ENCODE measurements at regions not wholly inside any gene's neighbourhood (a gene's known extent, or its start where the extent isn't known, plus 50 kb on each side); places are given as distances from the start of the nearest gene placed in this dataset.

DNA sequence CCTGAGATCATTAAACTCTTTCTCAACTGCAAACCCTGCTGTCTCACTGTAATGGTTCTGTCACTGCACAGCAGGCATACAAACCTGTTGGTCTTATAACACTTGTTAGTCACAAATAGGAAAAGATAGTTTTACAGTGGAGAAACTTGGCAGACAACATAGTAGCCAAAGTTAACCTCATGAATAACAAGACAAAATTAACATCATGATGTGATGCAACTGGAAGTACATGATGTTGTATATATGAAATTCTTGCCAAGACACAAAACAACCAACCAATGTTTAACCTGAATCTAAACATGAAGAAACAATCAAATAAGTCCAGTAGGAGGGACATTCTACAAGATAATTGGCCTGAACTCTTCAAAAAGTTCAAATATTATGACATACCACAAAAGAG is 189.3 kb downstream of the RNF152 start:
- H3K36me3 ChIP-seq (ENCODE audit: control insufficient read depth, insufficient read depth, low read length): no peaks in the 10 kb centered on the region
- no peaks in the 10 kb centered on the region; the same call in 1 of the 2 replicates for H3K4me1 ChIP-seq (ENCODE audit: control insufficient read depth, insufficient read depth, low read length)
- H3K4me3 ChIP-seq (ENCODE audit: low read depth, low read length): no peak overlapping the region
- H3K27ac ChIP-seq (ENCODE audit: low read depth, low read length): no peak overlapping the region
- no peaks in the 10 kb centered on the region for H3K27me3 ChIP-seq (ENCODE audit: control insufficient read depth, insufficient read depth, low read length)
- H3K9me3 ChIP-seq (ENCODE audit: control insufficient read depth, insufficient read depth, low read depth, low read length): no peaks in the 10 kb centered on the region
- H3K9ac ChIP-seq (ENCODE audit: low read length): no peak overlapping the region

DNA sequence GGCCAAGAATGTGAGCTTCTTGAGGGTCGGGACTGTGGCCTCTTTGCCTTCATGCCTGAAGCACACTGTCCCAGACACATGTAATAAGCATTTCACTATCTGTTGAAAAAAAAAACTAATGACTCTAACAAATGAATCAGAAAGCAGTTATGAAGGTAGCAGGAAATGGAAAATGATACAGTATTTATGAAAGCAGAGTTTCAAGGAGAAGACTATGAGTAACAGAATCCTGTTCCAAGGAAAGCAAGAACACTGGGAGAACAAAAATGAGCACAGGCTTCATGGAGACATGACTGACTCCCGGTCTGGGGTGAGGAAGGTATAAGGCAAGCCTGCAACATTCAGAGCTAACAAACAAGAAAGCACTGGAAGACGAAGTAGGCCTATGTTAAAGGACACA is 190.8 kb downstream of the RNF152 start:
- Histone ChIP-seq H3K27ac (ENCODE audit: low read depth, low read length) (no peak overlapping the region), H3K9ac (ENCODE audit: low read length) (no peak overlapping the region), H3K4me3 (ENCODE audit: low read depth, low read length) (no peak overlapping the region), H3K36me3 (ENCODE audit: control insufficient read depth, insufficient read depth, low read length) (no peaks in the 10 kb centered on the region), H3K27me3 (ENCODE audit: control insufficient read depth, insufficient read depth, low read length) (no peaks in the 10 kb centered on the region), H3K9me3 (ENCODE audit: control insufficient read depth, insufficient read depth, low read depth, low read length) (no peaks in the 10 kb centered on the region), H3K4me1 (ENCODE audit: control insufficient read depth, insufficient read depth, low read length) (no peaks in the 10 kb centered on the region; the same call in 1 of the 2 replicates)

GRCh38 chr18:61699397-61700110 is 193.3 kb downstream of the RNF152 start:
- peaks cover 10% of the 10 kb centered on the region for H3K9me3 ChIP-seq (ENCODE audit: control insufficient read depth, insufficient read depth, low read depth, low read length)
- H3K4me1 ChIP-seq (ENCODE audit: control insufficient read depth, insufficient read depth, low read length): no peaks in the 10 kb centered on the region; the same call in 1 of the 2 replicates
- no peak overlapping the region for H3K9ac ChIP-seq (ENCODE audit: low read length)
- H3K27ac ChIP-seq (ENCODE audit: low read depth, low read length): no peak overlapping the region
- H3K4me3 ChIP-seq (ENCODE audit: low read depth, low read length): no peak overlapping the region
- no peaks in the 10 kb centered on the region for H3K36me3 ChIP-seq (ENCODE audit: control insufficient read depth, insufficient read depth, low read length)
- no peaks in the 10 kb centered on the region for H3K27me3 ChIP-seq (ENCODE audit: control insufficient read depth, insufficient read depth, low read length)

- Histone ChIP-seq H3K27me3 (ENCODE audit: control insufficient read depth, insufficient read depth, low read length) (no peaks in the 10 kb centered on the region), H3K4me1 (ENCODE audit: control insufficient read depth, insufficient read depth, low read length) (no peaks in the 10 kb centered on the region; the same call in 1 of the 2 replicates), H3K4me3 (ENCODE audit: low read depth, low read length) (no peak overlapping the region), H3K27ac (ENCODE audit: low read depth, low read length) (no peak overlapping the region), H3K36me3 (ENCODE audit: control insufficient read depth, insufficient read depth, low read length) (no peaks in the 10 kb centered on the region), H3K9me3 (ENCODE audit: control insufficient read depth, insufficient read depth, low read depth, low read length) (peaks cover 10% of the 10 kb centered on the region), H3K9ac (ENCODE audit: low read length) (no peak overlapping the region)
These were observed 195.4 kb downstream of the RNF152 start for GRCh38 chr18:61697306-61697909.

GRCh38 chr18:61694236-61694635 is 198.6 kb downstream of the RNF152 start:
- Histone ChIP-seq H3K4me3 (ENCODE audit: low read depth, low read length) (no peak overlapping the region), H3K4me1 (ENCODE audit: control insufficient read depth, insufficient read depth, low read length) (no peaks in the 10 kb centered on the region), H3K9ac (ENCODE audit: low read length) (no peak overlapping the region), H3K27me3 (ENCODE audit: control insufficient read depth, insufficient read depth, low read length) (no peaks in the 10 kb centered on the region), H3K9me3 (ENCODE audit: control insufficient read depth, insufficient read depth, low read depth, low read length) (peaks cover 10% of the 10 kb centered on the region), H3K27ac (ENCODE audit: low read depth, low read length) (no peak overlapping the region), H3K36me3 (ENCODE audit: control insufficient read depth, insufficient read depth, low read length) (no peaks in the 10 kb centered on the region)

DNA sequence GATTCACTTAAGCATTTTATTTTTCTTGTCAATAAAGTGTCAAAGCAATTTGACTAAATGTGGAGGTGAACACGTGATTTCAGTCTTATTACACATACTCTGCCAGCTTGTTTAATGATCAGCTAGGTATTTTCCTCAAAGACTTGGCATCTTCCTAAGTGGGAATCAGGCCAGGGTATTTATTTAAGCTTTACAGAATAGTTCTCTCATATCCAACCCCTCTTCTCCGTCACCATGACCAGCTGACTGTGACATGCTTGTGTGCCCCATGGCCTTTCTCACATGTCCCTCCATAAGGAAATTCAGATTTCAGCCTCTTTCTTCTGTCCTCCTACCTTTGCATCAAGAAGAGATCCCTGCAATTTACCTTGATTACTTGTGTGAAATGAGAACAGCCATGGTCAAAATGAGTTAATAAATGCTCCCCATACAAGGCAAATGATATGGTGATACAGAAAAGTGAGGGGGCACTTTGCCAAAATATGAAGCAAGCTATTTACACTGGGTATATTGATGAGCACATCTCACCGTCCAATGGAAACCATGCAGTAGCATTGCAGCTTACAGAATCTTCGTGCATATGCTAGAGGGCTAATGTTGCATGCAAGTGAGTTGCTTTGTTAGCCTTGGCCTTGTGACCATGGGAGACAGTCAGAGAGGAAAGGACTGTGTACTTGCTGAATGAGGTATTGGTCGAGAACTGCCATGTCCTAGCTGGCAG is 202.2 kb downstream of the RNF152 start:
- Histone ChIP-seq H3K4me1 (ENCODE audit: control insufficient read depth, insufficient read depth, low read length) (no peaks in the 10 kb centered on the region), H3K4me3 (ENCODE audit: low read depth, low read length) (no peak overlapping the region), H3K9me3 (ENCODE audit: control insufficient read depth, insufficient read depth, low read depth, low read length) (peaks cover 10% of the 10 kb centered on the region), H3K27me3 (ENCODE audit: control insufficient read depth, insufficient read depth, low read length) (no peaks in the 10 kb centered on the region), H3K36me3 (ENCODE audit: control insufficient read depth, insufficient read depth, low read length) (no peaks in the 10 kb centered on the region), H3K27ac (ENCODE audit: low read depth, low read length) (no peak overlapping the region), H3K9ac (ENCODE audit: low read length) (no peak overlapping the region)

- no peaks in the 10 kb centered on the region for H3K9me3 ChIP-seq (ENCODE audit: control insufficient read depth, insufficient read depth, low read depth, low read length)
These were observed 205.5 kb downstream of the RNF152 start for GRCh38 chr18:61687317-61687716.

GRCh38 chr18:61683856-61684255 is 209.0 kb downstream of the RNF152 start:
- no peaks in the 10 kb centered on the region for H3K27me3 ChIP-seq (ENCODE audit: control insufficient read depth, insufficient read depth, low read length)
- peaks cover 9% of the 10 kb centered on the region for H3K9me3 ChIP-seq (ENCODE audit: control insufficient read depth, insufficient read depth, low read depth, low read length)
- H3K36me3 ChIP-seq (ENCODE audit: control insufficient read depth, insufficient read depth, low read length): no peaks in the 10 kb centered on the region
- no peak overlapping the region for H3K27ac ChIP-seq (ENCODE audit: low read depth, low read length)
- no peaks in the 10 kb centered on the region for H3K4me1 ChIP-seq (ENCODE audit: control insufficient read depth, insufficient read depth, low read length)
- no peak overlapping the region for H3K4me3 ChIP-seq (ENCODE audit: low read depth, low read length)
- no peak overlapping the region for H3K9ac ChIP-seq (ENCODE audit: low read length)

More at GRCh38 chr18:61687317-61687716, 205.5 kb downstream of the RNF152 start:
- H3K27me3 ChIP-seq (ENCODE audit: control insufficient read depth, insufficient read depth, low read length): no peaks in the 10 kb centered on the region
- H3K9ac ChIP-seq (ENCODE audit: low read length): no peak overlapping the region
- no peak overlapping the region for H3K4me3 ChIP-seq (ENCODE audit: low read depth, low read length)
- H3K27ac ChIP-seq (ENCODE audit: low read depth, low read length): no peak overlapping the region
- H3K4me1 ChIP-seq (ENCODE audit: control insufficient read depth, insufficient read depth, low read length): no peaks in the 10 kb centered on the region
- no peaks in the 10 kb centered on the region for H3K36me3 ChIP-seq (ENCODE audit: control insufficient read depth, insufficient read depth, low read length)

- H3K27ac ChIP-seq (ENCODE audit: low read depth, low read length): no peak overlapping the region
- H3K9me3 ChIP-seq (ENCODE audit: control insufficient read depth, insufficient read depth, low read depth, low read length): peaks cover 14% of the 10 kb centered on the region
- H3K36me3 ChIP-seq (ENCODE audit: control insufficient read depth, insufficient read depth, low read length): no peaks in the 10 kb centered on the region
- H3K4me3 ChIP-seq (ENCODE audit: low read depth, low read length): no peak overlapping the region
- no peaks in the 10 kb centered on the region for H3K27me3 ChIP-seq (ENCODE audit: control insufficient read depth, insufficient read depth, low read length)
- H3K9ac ChIP-seq (ENCODE audit: low read length): no peak overlapping the region
- H3K4me1 ChIP-seq (ENCODE audit: control insufficient read depth, insufficient read depth, low read length): no peaks in the 10 kb centered on the region
These were observed 211.7 kb downstream of the RNF152 start for GRCh38 chr18:61681065-61681464.

DNA sequence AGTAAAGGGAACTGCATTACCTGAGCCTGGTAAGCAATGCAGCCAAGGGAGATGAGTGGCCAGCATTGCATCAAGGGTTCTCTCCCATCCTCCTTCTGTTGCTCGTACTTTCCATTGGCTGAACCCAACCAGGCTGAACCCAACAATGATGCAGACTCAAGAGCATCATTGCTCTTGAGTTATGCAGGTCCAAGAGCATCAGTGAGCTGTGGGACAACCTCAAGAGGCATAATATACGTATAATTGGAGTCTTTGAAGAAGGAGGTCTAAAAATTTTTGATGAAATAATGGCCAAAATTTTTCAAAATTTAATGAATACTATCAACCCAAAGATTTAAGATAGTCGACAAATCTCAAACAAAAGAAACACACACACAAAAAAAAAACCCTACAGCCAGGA is 213.0 kb downstream of the RNF152 start:
- no peaks in the 10 kb centered on the region for H3K36me3 ChIP-seq (ENCODE audit: control insufficient read depth, insufficient read depth, low read length)
- H3K27ac ChIP-seq (ENCODE audit: low read depth, low read length): no peak overlapping the region
- H3K4me1 ChIP-seq (ENCODE audit: control insufficient read depth, insufficient read depth, low read length): no peaks in the 10 kb centered on the region
- H3K27me3 ChIP-seq (ENCODE audit: control insufficient read depth, insufficient read depth, low read length): no peaks in the 10 kb centered on the region
- H3K4me3 ChIP-seq (ENCODE audit: low read depth, low read length): no peak overlapping the region
- H3K9me3 ChIP-seq (ENCODE audit: control insufficient read depth, insufficient read depth, low read depth, low read length): peaks cover 14% of the 10 kb centered on the region
- H3K9ac ChIP-seq (ENCODE audit: low read length): no peak overlapping the region

DNA sequence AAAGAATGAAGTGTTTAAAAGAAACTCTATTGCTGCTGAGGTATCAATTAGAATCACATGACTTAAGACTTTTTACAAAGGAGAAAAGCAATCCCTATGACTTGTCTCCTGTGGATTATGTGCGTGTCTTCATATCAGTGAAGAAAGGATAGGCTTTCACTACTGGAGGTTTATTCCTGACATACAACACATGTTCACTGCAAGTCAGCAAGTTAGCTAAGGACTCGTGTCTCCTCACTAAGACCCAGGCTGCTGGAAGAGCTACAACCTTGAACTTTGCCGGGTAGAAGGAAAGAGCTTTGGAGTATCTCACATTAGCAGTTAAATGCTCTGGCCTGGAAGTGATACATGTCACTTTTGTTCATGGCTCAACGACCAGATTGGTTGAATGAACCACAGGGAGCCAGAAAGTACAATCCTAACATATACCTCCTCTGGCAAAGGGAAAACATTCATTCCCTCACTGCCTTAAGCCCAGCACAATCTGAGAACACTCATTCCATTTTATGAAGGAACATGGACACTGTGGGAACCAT is 215.3 kb downstream of the RNF152 start:
- Histone ChIP-seq H3K9me3 (ENCODE audit: control insufficient read depth, insufficient read depth, low read depth, low read length) (peaks cover 14% of the 10 kb centered on the region), H3K27ac (ENCODE audit: low read depth, low read length) (no peak overlapping the region), H3K27me3 (ENCODE audit: control insufficient read depth, insufficient read depth, low read length) (no peaks in the 10 kb centered on the region), H3K9ac (ENCODE audit: low read length) (no peak overlapping the region), H3K36me3 (ENCODE audit: control insufficient read depth, insufficient read depth, low read length) (no peaks in the 10 kb centered on the region), H3K4me3 (ENCODE audit: low read depth, low read length) (no peak overlapping the region), H3K4me1 (ENCODE audit: control insufficient read depth, insufficient read depth, low read length) (no peaks in the 10 kb centered on the region)

All from HUES6 (cell line).